Left forelimb (tissue), 1 donor: ENCODE measurements at regions not wholly inside any gene's neighbourhood (a gene's known extent, or its start where the extent isn't known, plus 50 kb on each side); places are given as distances from the start of the nearest gene placed in this dataset.

ENCODE experiments used
- DNase-seq: peaks from one replicate; pipeline ENCODE4 v3.0.0-alpha.2; 2018; ENCODE audit warnings: low spot score

GRCh38 chr2:175463589-175464310 is 282.2 kb upstream of the ATP5MC3 start:
- DNase-seq, result no peak

GRCh38 chr2:175463169-175463568 is 281.7 kb upstream of the ATP5MC3 start:
- no peak for DNase-seq

- DNase-seq, result no peak
Observed at GRCh38 chr2:175462246-175462645, 280.7 kb upstream of the ATP5MC3 start.

- no peak for DNase-seq
Observed at GRCh38 chr2:175461839-175462238, 280.3 kb upstream of the ATP5MC3 start.

GRCh38 chr2:175457895-175458448 is 276.5 kb upstream of the ATP5MC3 start:
- DNase-seq, result no peak

GRCh38 chr2:175454953-175455389 is 273.5 kb upstream of the ATP5MC3 start:
- DNase-seq, result no peak

- no peak for DNase-seq
Observed at GRCh38 chr2:175450029-175450760, 268.7 kb upstream of the ATP5MC3 start.

- no peak for DNase-seq
Observed at GRCh38 chr2:175449616-175450015, 268.1 kb upstream of the ATP5MC3 start.

- no peak for DNase-seq
Observed at GRCh38 chr2:175446201-175446600, 264.7 kb upstream of the ATP5MC3 start.

- DNase-seq, result no peak
Observed at GRCh38 chr2:175445281-175445680, 263.8 kb upstream of the ATP5MC3 start.

- DNase-seq, result no peak
Observed at GRCh38 chr2:175442441-175442840, 260.9 kb upstream of the ATP5MC3 start.

GRCh38 chr2:175441181-175441761 is 259.8 kb upstream of the ATP5MC3 start:
- DNase-seq, result no peak

- DNase-seq, result no peak
Observed at GRCh38 chr2:175439416-175439815, 257.9 kb upstream of the ATP5MC3 start.

- no peak for DNase-seq
Observed at GRCh38 chr2:175437167-175437566, 255.7 kb upstream of the ATP5MC3 start.

GRCh38 chr2:175436076-175436475 is 254.6 kb upstream of the ATP5MC3 start:
- no peak for DNase-seq

GRCh38 chr2:175435012-175435411 is 253.5 kb upstream of the ATP5MC3 start:
- DNase-seq, result no peak

- no peak for DNase-seq
Observed at GRCh38 chr2:175432793-175433192, 251.3 kb upstream of the ATP5MC3 start.

- DNase-seq, result no peak
Observed at GRCh38 chr2:175432021-175432420, 250.5 kb upstream of the ATP5MC3 start.

- no peak for DNase-seq
Observed at GRCh38 chr2:175431101-175431946, 249.8 kb upstream of the ATP5MC3 start.

- no peak for DNase-seq
Observed at GRCh38 chr2:175430236-175430635, 248.7 kb upstream of the ATP5MC3 start.

GRCh38 chr2:175418224-175418835 is 236.8 kb upstream of the ATP5MC3 start:
- DNase-seq, result no peak
